SU-DHL-6 (cell line): ENCODE measurements at regions not wholly inside any gene's neighbourhood (a gene's known extent, or its start where the extent isn't known, plus 50 kb on each side); places are given as distances from the start of the nearest gene placed in this dataset.

Experiments
- EZH2phosphoT487 ChIP-seq: fragments of 200-600 bp; sonication (generic), shearing (Covaris generic); conservative IDR thresholded peaks from 2 replicates; pipeline ENCODE4 v1.6.1; 2018; ENCODE audit warnings: mild to moderate bottlenecking, antibody characterized with exemption, low read length, moderate library complexity, mixed read lengths
- TF ChIP-seq, protein P1 (sequence below): fragments of 200-600 bp; sonication (generic); IDR thresholded peaks from one replicate; pipeline ENCODE4 v1.5.1; 2017; ENCODE audit warnings: antibody characterized with exemption, mild to moderate bottlenecking, low read length, moderate library complexity; ENCODE audit not compliant: insufficient read depth, poor library complexity, severe bottlenecking

DNA sequence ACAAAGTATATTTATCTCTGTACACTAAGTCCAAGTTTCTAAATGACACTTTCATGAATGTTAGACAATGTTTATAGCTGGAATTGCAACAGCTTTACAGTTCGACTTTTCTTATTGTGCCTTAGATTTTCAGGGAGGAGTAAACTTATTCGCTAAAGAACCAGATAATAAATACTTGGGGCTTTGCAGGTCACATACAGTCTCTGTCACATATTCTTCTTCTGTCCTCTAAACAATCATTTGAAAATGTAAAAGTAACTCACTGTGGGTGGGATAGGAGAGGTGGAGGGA, 132.6 kb downstream of the SPRY1 start:
- TF ChIP-seq, protein P1, sequence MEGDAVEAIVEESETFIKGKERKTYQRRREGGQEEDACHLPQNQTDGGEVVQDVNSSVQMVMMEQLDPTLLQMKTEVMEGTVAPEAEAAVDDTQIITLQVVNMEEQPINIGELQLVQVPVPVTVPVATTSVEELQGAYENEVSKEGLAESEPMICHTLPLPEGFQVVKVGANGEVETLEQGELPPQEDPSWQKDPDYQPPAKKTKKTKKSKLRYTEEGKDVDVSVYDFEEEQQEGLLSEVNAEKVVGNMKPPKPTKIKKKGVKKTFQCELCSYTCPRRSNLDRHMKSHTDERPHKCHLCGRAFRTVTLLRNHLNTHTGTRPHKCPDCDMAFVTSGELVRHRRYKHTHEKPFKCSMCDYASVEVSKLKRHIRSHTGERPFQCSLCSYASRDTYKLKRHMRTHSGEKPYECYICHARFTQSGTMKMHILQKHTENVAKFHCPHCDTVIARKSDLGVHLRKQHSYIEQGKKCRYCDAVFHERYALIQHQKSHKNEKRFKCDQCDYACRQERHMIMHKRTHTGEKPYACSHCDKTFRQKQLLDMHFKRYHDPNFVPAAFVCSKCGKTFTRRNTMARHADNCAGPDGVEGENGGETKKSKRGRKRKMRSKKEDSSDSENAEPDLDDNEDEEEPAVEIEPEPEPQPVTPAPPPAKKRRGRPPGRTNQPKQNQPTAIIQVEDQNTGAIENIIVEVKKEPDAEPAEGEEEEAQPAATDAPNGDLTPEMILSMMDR: no peak
- no peak for TF ChIP-seq EZH2phosphoT487
